ENCODE measurements at regions not wholly inside any gene's neighbourhood (a gene's known extent, or its start where the extent isn't known, plus 50 kb on each side); places are given as distances from the start of the nearest gene placed in this dataset.

- TF ChIP-seq SP2 (IDR thresholded peaks at IDR 0.05; ENCODE audit: extremely low read depth, low read depth, low read length, poor library complexity, severe bottlenecking): no peak
- no peak for TF ChIP-seq CTCF (IDR thresholded peaks at IDR 0.05 in 2 of 3, conservative IDR thresholded peaks at IDR 0.05 in 1 of 3; ENCODE audit: insufficient read depth in 2 of 3, low read depth in 1 of 3, low read length in 3 of 3)
- TF ChIP-seq CREB3 (tag; conservative IDR thresholded peaks at IDR 0.05; ENCODE audit: low read depth): no peak
- TF ChIP-seq ELF4 (CRISPR knock-in tag; IDR thresholded peaks at IDR 0.05): no peak
- TF ChIP-seq PRMT5 (CRISPR knock-in tag; IDR thresholded peaks at IDR 0.05): no peak
- TF ChIP-seq NR2C2 (CRISPR knock-in tag; IDR thresholded peaks at IDR 0.05): no peak
- TF ChIP-seq NR2C2 (tag; IDR thresholded peaks at IDR 0.05): no peak
- TF ChIP-seq DEAF1 (CRISPR knock-in tag; IDR thresholded peaks at IDR 0.05): no peak
- TF ChIP-seq GTF2B (IDR thresholded peaks at IDR 0.05; ENCODE audit: extremely low read depth, insufficient read length): no peak
- TF ChIP-seq ZBTB2 (IDR thresholded peaks at IDR 0.05): no peak
- TF ChIP-seq ZNF274 (IDR thresholded peaks at IDR 0.05; ENCODE audit: borderline replicate concordance, low read depth, low read length): no peak
- TF ChIP-seq ZNF24 (IDR thresholded peaks at IDR 0.05): no peak
These were observed 155.6 kb downstream of the NUF2 start for GRCh38 chr1:163477276-163477830.

Data from K562 (cell line).